ES-I3 (cell line): ENCODE measurements at regions not wholly inside any gene's neighbourhood (a gene's known extent, or its start where the extent isn't known, plus 50 kb on each side); places are given as distances from the start of the nearest gene placed in this dataset.

Source experiments
- H3K36me3 ChIP-seq: 2 replicates; pipeline ENCODE4 v1.6.1; 2013; ENCODE audit warnings: mild to moderate bottlenecking, low read length, control low read depth, moderate library complexity; ENCODE audit not compliant: insufficient read depth
- H3K4me1 ChIP-seq: 2 replicates; pipeline ENCODE4 v1.6.1; 2013; ENCODE audit warnings: mild to moderate bottlenecking, control low read depth, low read length; ENCODE audit not compliant: insufficient read depth
- H3K9ac ChIP-seq: 2 replicates; pipeline ENCODE4 v1.6.1; 2013; ENCODE audit warnings: low read depth, mild to moderate bottlenecking, low read length, moderate library complexity
- H3K9me3 ChIP-seq: 2 replicates; pipeline ENCODE4 v1.6.1; 2013; ENCODE audit warnings: mild to moderate bottlenecking, low read length, moderate library complexity; ENCODE audit not compliant: control insufficient read depth, insufficient read depth

DNA sequence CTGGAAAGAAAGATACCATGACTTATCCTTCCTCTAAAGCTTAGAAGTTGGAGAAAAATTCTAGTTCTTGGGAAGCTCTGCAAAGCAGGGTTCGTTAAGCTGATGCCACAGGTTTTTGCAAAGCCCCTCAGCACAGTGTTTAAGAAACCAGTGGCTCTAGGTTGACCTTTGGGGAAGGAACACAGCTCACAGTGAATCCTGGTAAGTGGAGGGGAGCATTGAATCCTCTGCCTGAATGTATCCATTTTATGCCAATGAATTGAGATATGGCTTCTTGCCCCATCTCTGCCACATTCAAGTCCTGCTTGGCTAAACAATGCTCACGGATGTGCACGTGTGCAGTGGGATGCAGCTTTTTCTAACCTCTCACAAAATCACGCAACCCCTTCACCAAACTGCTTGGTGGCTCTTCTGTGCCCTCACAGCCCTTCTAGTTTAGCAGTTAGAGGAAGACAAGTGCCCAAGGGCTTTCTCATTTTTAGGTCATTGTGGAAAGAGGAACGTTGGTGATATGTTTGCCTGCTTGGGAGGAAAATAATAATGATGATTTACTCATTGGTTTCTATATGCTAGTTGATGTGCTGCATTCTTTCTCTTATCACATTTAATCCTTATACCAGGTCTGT, 111.3 kb downstream of the DAD1 start:
- Histone ChIP-seq H3K36me3 (no peaks in the 10 kb centered on the region), H3K9me3 (no peaks in the 10 kb centered on the region), H3K4me1 (peaks cover 38% of the 10 kb centered on the region), H3K9ac (no peak overlapping the region)

DNA sequence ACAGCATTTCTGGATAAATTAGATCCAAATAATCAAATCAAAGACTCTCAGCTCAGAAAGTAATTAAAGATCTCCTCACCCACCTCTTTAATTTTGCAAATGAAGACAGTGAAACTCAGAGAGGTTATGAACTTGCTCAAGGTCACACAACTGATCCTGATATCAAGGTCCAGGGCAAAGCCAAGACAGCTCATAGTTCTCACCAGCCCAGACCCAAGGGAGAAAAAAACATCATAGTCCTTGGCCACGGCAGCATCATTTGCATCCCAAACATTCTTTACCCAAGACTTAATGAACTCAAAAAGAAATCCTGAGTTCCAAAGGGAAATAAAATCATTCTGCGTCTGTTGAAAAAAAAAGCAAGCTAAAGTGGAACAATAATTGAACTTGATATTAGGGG, 112.1 kb downstream of the DAD1 start:
- no peaks in the 10 kb centered on the region for H3K36me3 ChIP-seq
- no peak overlapping the region for H3K9ac ChIP-seq
- no peaks in the 10 kb centered on the region for H3K9me3 ChIP-seq
- peaks cover 34% of the 10 kb centered on the region for H3K4me1 ChIP-seq

DNA sequence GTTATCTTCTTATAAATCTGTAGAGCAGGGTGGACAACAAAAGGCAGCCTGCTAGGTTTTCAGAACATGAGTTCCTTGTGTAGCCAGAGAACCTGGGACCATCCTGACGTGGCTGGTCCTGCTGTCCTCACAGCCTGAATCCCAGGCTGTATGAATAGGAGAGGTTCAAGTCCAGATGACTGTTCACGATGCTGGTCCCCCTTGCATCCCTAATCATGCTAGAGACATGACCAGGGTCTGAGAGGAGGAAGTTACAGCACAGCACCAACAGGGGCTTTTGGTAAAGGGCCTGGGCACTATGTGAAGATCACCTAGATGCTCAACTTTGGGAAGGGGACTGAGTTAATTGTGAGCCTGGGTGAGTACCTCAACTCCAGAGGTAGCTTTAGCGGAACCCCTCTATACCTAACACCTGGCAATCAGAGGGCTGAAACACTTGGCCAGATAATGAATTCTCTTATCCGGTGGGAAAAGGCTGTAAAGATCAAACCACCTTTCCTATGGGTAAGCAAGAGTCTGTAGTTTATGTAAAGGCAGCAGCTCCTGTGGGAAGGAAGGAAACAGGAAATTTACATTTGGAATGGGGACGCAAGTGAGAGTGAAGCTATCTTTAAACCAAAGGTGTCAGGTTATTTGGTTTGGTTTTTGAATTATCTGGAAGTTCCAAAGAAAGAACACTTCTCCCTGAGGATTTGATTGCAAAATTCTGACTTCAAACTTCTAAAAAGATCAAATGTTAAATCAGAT, 112.8 kb downstream of the DAD1 start:
- H3K9ac ChIP-seq = no peak overlapping the region
- H3K9me3 ChIP-seq = no peaks in the 10 kb centered on the region
- H3K36me3 ChIP-seq = no peaks in the 10 kb centered on the region
- peaks cover 30% of the 10 kb centered on the region for H3K4me1 ChIP-seq

DNA sequence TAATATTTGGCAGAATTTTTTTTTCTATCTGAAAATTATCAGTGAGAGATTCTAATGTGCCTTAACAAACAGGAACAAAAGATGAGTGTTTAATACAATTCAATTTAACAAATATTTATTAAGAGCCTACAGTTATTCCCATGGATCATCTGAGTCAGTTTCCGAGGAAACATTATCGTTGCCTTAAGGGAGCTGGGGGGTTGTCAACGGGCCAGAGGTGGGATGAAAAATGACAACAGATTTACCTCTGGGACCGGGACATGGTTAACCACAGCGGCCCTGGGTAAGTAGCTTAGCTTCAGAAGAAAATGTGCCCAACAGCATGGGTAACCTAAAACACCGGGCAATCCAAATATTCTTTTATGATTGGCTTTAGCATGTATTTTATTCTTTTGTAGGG, 113.6 kb downstream of the DAD1 start:
- H3K4me1 ChIP-seq = peaks cover 30% of the 10 kb centered on the region
- H3K9me3 ChIP-seq = no peaks in the 10 kb centered on the region
- H3K36me3 ChIP-seq = no peaks in the 10 kb centered on the region
- H3K9ac ChIP-seq = no peak overlapping the region

DNA sequence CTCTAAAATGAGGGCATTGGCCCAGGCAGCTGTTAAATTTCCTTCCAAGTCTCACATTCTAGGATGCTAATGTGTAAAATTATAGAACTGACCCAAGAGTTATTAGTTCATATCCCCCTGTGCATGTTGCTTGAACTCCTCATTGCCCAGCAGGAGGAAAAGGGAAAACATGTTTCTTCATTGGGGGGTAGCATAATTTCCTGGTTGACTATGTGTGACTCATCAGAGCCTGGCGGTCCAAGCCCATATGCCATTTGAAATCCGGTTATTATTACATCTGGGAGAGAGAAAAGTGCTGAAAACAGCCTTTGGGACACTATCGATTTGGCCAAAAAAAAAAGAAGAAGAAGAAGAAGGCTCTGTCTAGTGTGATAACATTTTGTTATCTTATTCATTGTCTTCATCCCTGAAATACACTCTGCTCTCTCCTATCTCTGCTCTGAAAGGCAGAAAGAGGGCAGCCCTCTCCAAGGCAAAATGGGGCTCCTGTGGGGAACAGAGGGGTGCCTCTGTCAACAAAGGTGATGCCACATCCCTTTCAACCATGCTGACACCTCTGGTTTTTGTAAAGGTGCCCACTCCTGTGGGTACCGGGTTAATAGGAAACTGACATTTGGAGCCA, 114.2 kb downstream of the DAD1 start:
- Histone ChIP-seq H3K4me1 (peaks cover 26% of the 10 kb centered on the region), H3K36me3 (no peaks in the 10 kb centered on the region), H3K9ac (no peak overlapping the region), H3K9me3 (no peaks in the 10 kb centered on the region)

DNA sequence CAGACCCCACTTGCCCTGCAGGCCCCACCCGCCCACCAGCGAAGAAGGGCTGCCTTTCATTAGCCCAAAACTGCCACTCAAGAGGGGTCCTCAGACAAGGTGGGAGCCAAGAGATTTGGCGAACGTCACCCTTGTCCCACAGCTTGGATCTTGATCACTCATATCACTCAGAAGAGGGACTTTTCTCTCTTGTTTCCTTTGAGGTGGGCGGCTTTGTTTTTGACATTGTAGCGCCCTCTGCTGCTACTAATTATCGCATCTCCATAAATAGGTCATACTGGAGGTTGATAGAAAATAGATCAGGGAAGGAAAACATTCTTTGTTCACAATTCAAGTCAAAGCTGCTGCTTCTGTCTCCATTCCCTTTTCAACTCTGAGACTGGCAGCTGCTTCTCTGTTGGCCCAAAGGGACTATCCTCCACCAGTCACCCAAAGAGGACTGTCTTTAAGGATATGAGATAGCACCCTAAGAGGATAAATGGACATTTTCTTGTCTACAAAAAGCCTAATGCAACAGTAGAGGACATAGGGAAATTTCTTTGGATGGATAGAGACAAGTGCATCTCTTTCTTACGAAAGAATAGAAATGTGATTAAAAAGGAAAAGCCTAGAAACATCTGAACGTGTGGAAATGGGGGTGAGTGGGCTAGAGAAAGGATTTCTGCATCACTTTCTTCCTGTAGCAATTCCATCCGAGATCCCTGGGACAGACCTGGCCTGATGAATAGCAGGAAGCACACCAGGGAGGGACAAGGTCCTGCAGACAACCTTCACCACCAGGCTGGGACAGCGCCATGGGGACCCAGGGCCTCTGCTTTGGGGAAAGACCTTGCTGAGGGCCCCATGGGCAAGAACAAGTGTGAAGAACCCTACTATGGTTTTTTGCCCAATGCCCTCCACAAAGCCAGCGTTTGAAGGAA, 115.8 kb downstream of the DAD1 start:
- Histone ChIP-seq H3K36me3 (no peaks in the 10 kb centered on the region), H3K9ac (no peak overlapping the region), H3K4me1 (peaks cover 16% of the 10 kb centered on the region), H3K9me3 (no peaks in the 10 kb centered on the region)

DNA sequence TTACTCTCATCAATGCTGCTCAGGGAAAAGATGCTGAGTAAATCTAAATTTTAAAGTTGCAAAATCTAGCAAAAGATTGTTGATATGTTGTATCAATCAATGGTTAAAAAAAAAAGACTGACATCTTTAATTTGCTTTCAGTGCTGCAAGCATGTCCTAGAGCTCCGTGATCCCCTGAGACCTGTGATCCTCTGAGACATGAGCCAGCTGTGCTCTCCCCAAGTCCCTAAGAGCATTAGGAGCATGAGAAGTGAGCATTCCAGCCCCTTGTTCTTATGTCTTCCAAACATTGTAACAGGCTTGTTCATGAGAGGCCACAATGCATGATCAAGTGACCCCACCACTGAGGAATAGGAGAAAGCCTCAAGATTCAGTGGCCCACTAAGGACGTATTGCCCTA, 116.6 kb downstream of the DAD1 start:
- peaks cover 16% of the 10 kb centered on the region for H3K4me1 ChIP-seq
- no peak overlapping the region for H3K9ac ChIP-seq

DNA sequence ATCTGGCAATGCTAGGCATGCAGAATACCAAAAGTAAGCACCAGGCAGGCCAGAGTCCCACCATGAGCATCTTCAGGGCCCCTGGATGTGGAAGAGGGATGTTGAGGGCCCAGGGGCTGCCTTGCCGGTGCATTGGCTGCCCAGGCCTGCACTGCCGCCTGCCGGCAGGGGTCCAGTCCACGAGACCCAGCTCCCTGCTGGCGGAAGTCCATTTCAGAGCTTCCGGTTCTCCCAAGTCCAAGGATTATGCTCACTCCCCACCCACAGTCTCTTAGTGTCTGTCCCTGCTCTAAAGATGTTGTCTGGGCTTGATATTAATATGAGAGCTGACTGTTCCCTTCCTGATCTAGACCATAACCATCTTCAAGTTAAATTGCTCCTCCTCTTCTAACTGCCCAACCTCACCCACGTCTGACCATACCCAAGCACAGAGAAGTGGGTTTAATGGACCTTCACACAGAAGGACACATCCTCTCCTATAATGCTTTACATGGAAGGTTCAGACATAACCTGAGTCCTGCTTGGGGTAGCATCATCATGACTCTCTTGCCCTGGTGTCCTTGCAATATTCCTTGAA, 117.4 kb downstream of the DAD1 start:
- no peak overlapping the region for H3K9ac ChIP-seq
- H3K9me3 ChIP-seq = no peaks in the 10 kb centered on the region
- H3K4me1 ChIP-seq = peaks cover 12% of the 10 kb centered on the region
- H3K36me3 ChIP-seq = no peaks in the 10 kb centered on the region

More for the DNA sequence above, 116.6 kb downstream of the DAD1 start:
- H3K36me3 ChIP-seq = no peaks in the 10 kb centered on the region
- H3K9me3 ChIP-seq = no peaks in the 10 kb centered on the region

DNA sequence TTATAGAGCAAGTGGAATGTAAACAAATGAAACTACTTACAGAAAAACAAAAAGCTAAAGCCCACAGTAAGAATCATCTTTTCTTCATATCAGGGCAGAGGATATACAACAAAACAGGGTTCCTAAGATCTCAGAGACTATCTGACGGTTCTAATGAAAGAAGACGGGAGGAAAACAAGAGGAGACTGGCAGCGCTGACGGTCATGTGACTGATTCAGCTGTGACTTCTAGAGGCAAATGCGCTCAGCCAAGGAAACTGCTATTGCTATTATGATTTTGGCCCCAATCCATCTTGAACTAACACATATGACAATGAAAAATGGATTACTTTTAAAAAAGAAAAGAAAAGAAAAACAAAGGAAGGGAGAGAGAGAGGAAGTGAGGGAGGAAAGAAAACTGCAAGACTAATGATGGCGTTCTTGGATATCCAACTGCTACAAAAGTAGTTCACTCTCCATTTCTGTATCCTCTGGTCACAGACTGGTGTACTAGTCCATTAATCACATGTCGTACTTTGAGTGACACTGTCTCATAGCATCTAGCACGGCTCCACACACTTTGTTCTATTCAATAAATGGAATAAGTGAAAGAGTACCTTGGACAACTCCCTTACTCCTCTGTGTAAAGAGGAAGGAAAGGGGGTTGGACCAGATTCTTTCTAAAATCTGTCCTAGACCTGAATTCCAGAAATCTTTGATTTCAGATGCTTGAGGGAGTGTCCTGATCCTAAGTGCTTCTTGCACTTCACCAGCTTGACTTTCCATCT, 119.3 kb downstream of the DAD1 start:
- Histone ChIP-seq H3K9ac (no peak overlapping the region), H3K4me1 (0 out of 2 replicates have a peak, but pooled peaks cover 3% of the 10 kb centered on the region), H3K9me3 (no peaks in the 10 kb centered on the region), H3K36me3 (no peaks in the 10 kb centered on the region)

DNA sequence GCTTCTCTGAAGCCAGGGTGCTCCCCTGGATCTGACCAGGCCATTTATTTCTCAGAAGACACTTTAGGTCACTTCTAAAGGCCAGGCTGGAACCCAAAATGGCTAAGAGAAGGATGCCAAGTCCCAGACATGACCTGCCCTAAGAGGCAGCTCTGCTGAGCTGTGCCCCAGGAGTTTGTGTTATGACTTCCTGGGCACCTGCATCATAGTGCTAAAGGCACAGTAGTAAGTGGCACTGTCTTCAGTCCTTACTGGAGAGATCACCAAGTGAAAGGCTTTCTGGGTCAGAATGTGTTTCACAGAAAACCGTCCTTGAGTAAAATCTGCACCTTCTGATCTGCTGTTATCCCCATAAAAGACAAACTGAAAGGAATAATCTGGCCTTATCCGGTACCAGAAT, 120.2 kb downstream of the DAD1 start:
- Histone ChIP-seq H3K9me3 (no peaks in the 10 kb centered on the region), H3K9ac (no peak overlapping the region), H3K36me3 (no peaks in the 10 kb centered on the region), H3K4me1 (0 out of 2 replicates have a peak, but pooled peaks cover 3% of the 10 kb centered on the region)

DNA sequence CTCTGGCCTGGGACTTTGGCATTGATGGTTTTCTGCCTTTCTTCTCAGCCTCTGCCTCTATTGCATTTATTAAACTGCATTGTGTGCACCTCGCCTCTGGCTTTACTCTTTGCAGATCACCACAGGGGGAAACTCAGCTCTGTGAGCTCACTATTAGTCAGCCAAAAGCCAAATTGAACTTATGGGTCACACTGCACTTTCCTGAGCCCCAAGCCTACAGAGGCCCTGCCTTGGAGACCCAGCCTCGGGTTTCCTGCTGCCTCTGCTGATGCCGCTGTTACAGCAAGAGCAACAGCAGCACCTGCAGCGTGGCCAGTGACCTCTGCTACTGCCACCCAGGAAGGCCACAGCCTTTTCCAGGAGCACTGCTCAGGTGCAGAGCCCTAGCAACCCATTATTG, 122.5 kb downstream of the DAD1 start:
- Histone ChIP-seq H3K9me3 (no peaks in the 10 kb centered on the region), H3K4me1 (no peaks in the 10 kb centered on the region), H3K9ac (no peak overlapping the region), H3K36me3 (no peaks in the 10 kb centered on the region)

DNA sequence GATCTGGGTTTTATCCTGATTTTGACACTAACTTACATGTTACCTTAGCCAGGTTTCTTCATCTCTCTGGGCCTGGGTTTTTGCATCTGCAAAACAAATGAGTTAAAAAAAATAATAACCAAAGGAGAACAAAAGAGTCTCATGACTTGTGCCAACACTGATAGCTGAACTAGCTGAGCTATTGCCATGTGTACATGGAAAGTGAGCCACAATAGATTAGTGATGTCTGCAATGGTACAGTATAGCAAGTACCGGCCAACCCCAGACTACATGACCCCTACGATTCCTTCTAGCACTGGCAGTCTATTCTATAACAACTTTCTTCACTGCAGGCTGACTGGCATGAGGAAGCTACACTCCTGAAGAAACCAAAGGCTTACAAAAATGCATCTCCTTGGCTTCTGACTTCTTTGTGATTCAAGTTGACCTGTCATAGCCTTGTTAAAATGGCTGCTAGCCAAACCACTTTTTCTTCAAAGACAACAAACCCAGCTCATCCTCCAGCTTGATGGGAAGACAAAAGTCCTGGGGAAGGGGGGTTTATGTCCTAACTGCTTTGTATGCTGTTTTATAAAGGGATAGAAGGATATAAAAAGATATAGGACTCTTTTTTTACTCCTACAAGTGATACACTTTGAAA, 123.7 kb downstream of the DAD1 start:
- Histone ChIP-seq H3K36me3 (no peaks in the 10 kb centered on the region), H3K9me3 (no peaks in the 10 kb centered on the region), H3K9ac (no peak overlapping the region), H3K4me1 (no peaks in the 10 kb centered on the region)
